MCF 10A (cell line): ENCODE measurements at regions not wholly inside any gene's neighbourhood (a gene's known extent, or its start where the extent isn't known, plus 50 kb on each side); places are given as distances from the start of the nearest gene placed in this dataset.

ENCODE experiments used
- BruUV-seq: library from RNA; stranded (reverse); fragments of 400-500 nt; replicated peaks from 2 replicates; lab custom pipeline; 2021; lab: Mats Ljungman, UMichigan
- CTCF ChIA-PET: fragments of 300-600 bp; sonication (Branson Sonifier 250); formaldehyde crosslinking; extraction: SDS; loops from one replicate; lab custom pipeline; 2021; ENCODE audit warnings: antibody characterized with exemption, inconsistent platforms; lab: Yijun Ruan, JAX
- POLR2A ChIA-PET: fragments of 300-600, 350-650 bp; sonication (Branson Sonifier 250); formaldehyde crosslinking; extraction: SDS; loops from one replicate; lab custom pipeline; 2020; ENCODE audit warnings: antibody characterized with exemption, inconsistent platforms; lab: Yijun Ruan, JAX
- DNase-seq: peaks from one replicate; pipeline ENCODE4 v3.0.0-alpha.2; 2018; ENCODE audit not compliant: unreplicated experiment
- H3K27ac Mint-ChIP-seq: one replicate; pipeline ENCODE4 v1.8.0; 2022; ENCODE audit warnings: mild to moderate bottlenecking, low read depth, mixed read lengths; ENCODE audit not compliant: unreplicated experiment
- H3K27me3 Mint-ChIP-seq: one replicate; pipeline ENCODE4 v1.8.0; 2022; ENCODE audit warnings: mixed read lengths; ENCODE audit not compliant: insufficient read depth, unreplicated experiment
- H3K36me3 Mint-ChIP-seq: one replicate; pipeline ENCODE4 v1.8.0; 2022; ENCODE audit warnings: mild to moderate bottlenecking, moderate library complexity, mixed read lengths; ENCODE audit not compliant: insufficient read depth, unreplicated experiment
- H3K4me1 Mint-ChIP-seq: one replicate; pipeline ENCODE4 v1.8.0; 2022; ENCODE audit warnings: mixed read lengths; ENCODE audit not compliant: insufficient read depth, unreplicated experiment
- H3K4me3 Mint-ChIP-seq: one replicate; pipeline ENCODE4 v1.8.0; 2022; ENCODE audit warnings: mild to moderate bottlenecking, moderate library complexity, mixed read lengths; ENCODE audit not compliant: unreplicated experiment
- H3K9me3 Mint-ChIP-seq: one replicate; pipeline ENCODE4 v1.8.0; 2022; ENCODE audit warnings: mixed read lengths; ENCODE audit not compliant: unreplicated experiment
- intact Hi-C: fragments of 100-400 bp; cut with micrococcal nuclease; formaldehyde crosslinking; loops from 2 replicates; pipeline ENCODE4 v1.14.1; 2022
- TF ChIP-seq, protein P1 (sequence below): fragments of 200-600 bp; IDR thresholded peaks from one replicate; pipeline ENCODE4 v1.8.0; 2022; ENCODE audit warnings: antibody characterized with exemption, mild to moderate bottlenecking; ENCODE audit not compliant: unreplicated experiment

DNA sequence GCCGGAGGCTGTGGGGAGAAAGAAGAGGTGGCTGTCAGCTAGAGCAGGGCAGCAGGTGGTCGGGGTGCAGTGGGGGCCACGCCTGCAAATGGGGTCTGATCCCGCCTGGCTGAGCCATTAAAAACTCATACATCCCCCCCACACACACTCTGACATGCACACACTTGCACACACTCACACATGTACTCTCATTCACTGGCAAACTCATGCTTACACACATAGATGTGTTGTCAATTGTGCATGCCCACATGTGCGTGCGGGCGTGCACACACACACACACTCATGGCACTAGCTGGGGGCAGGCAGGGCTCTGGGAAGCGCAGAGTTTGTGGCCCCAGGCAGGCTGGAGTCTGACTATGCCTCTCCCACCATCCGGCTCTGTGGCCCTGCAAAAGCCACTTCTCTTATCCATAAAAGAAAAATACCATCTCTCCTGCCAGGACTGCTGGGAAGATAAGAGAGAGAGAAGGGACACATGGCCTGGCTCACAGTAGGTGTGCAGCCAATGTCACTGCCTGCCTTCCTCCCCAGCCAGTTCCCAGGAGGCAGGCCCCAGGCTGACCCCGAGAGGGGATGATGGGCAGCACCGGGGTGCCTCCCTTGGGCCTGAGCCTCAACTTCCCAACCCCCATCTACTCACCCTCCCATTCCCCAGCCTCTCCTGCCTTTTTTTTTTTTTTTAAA is 163.5 kb upstream of the LINGO1 start:
- POLR2A ChIA-PET = interaction anchor here (0.7 kb wide), 1 partner anchor 244 kb away, joined by 3 read pairs; no protein-coding TSS in a partner anchor
- BruUV-seq = no TSS peak
- Mint-ChIP-seq H3K4me1 (no peaks in the 10 kb centered on the region), H3K9me3 (no peaks in the 10 kb centered on the region), H3K36me3 (no peaks in the 10 kb centered on the region), H3K27ac (no peak overlapping the region), H3K27me3 (peaks cover 37% of the 10 kb centered on the region), H3K4me3 (no peak overlapping the region)
- intact Hi-C loops = no loop called here
- DNase-seq = no peak
- TF ChIP-seq, protein P1, sequence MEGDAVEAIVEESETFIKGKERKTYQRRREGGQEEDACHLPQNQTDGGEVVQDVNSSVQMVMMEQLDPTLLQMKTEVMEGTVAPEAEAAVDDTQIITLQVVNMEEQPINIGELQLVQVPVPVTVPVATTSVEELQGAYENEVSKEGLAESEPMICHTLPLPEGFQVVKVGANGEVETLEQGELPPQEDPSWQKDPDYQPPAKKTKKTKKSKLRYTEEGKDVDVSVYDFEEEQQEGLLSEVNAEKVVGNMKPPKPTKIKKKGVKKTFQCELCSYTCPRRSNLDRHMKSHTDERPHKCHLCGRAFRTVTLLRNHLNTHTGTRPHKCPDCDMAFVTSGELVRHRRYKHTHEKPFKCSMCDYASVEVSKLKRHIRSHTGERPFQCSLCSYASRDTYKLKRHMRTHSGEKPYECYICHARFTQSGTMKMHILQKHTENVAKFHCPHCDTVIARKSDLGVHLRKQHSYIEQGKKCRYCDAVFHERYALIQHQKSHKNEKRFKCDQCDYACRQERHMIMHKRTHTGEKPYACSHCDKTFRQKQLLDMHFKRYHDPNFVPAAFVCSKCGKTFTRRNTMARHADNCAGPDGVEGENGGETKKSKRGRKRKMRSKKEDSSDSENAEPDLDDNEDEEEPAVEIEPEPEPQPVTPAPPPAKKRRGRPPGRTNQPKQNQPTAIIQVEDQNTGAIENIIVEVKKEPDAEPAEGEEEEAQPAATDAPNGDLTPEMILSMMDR = no peak
- CTCF ChIA-PET = interaction anchor here (0.9 kb wide), 1 partner anchor 12 kb away, joined by 3 read pairs; no protein-coding TSS in a partner anchor

DNA sequence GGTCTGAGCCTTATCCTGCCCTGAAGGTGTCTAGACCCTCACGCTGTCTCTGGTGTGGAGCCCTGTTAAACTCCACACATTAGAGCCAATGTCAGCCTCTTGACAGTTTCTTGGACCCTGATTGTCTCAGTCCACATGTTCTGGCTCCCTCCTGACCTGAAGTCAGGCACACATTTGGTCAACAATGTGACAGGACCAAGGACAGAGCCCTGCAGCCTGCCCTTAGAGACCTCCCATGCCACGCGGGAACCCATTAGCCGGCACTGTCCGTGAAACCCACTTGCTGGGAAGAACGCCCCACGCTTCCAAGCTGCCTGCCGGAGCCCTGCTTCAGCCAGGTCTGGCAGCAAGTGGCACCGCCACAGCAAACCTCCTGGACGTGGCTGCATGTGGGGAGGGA is 162.7 kb upstream of the LINGO1 start:
- POLR2A ChIA-PET = no interaction called here
- no TSS peak for BruUV-seq
- no peak for DNase-seq
- Mint-ChIP-seq H3K9me3 (no peaks in the 10 kb centered on the region), H3K27me3 (peaks cover 37% of the 10 kb centered on the region), H3K36me3 (no peaks in the 10 kb centered on the region), H3K4me3 (no peak overlapping the region), H3K4me1 (no peaks in the 10 kb centered on the region), H3K27ac (no peak overlapping the region)
- intact Hi-C loops = no loop called here
- TF ChIP-seq, protein P1 = no peak
- CTCF ChIA-PET = no interaction called here

DNA sequence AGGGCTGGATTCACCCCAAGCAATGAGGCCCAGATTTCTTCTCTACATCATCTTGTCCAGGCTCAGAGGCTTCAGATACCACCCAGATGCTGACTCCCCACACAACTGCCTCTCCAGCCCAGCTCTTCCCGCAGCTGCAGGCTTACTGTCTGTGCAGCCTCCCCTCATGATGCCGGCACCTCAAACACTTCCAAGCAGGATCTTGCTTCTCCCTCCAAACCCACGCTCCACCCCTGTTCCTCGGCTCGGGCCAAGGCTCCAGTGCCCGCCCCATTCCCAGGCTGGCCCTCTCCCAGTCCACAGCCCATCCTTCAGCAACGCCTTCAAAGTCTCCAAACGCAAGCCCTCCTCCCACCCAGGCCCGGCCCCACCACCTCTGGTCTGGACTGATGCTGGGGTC is 159.2 kb upstream of the LINGO1 start:
- TF ChIP-seq, protein P1 = no peak
- Mint-ChIP-seq H3K27me3 (peaks cover 50% of the 10 kb centered on the region), H3K36me3 (no peaks in the 10 kb centered on the region), H3K4me1 (no peaks in the 10 kb centered on the region), H3K27ac (no peak overlapping the region), H3K4me3 (no peak overlapping the region), H3K9me3 (no peaks in the 10 kb centered on the region)
- no peak for DNase-seq
- intact Hi-C loops = no loop called here
- BruUV-seq = no TSS peak
- ChIA-PET POLR2A (no interaction called here), CTCF (no interaction called here)

DNA sequence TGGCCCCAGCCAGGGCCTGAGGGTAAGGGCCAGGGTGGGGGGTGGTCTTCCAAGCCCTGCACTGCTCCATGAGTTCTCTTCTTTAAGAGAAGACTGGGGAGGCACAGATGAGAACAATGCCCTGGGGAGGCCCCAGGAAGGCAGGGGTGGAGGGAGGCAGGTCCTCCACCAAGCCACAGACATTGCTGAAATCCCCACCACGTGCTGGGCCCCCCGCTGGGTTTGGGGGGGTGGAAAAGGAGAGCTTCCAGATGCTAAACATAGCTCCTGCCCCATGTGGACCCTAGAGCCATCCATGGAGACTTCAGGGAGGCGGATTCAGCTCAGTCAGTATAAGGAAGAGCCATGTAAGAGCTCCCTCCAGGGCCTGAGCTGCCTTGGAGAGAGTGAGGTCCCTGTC is 157.8 kb upstream of the LINGO1 start:
- H3K27ac Mint-ChIP-seq = no peak overlapping the region
- H3K27me3 Mint-ChIP-seq = peaks cover 42% of the 10 kb centered on the region
- CTCF ChIA-PET = interaction anchor here (0.6 to 1.0 kb wide), 4 partner anchors 15 to 183 kb away, joined by 3 to 4 read pairs (median 3); no protein-coding TSS in a partner anchor
- no peaks in the 10 kb centered on the region for H3K9me3 Mint-ChIP-seq
- intact Hi-C loops = no loop called here
- H3K4me3 Mint-ChIP-seq = no peak overlapping the region
- BruUV-seq = no TSS peak
- DNase-seq = no peak
- POLR2A ChIA-PET = no interaction called here
- H3K4me1 Mint-ChIP-seq = no peaks in the 10 kb centered on the region
- H3K36me3 Mint-ChIP-seq = no peaks in the 10 kb centered on the region
- TF ChIP-seq, protein P1 = no peak
